Trophoblast cell (in vitro differentiated cells and primary cell): ENCODE measurements at regions not wholly inside any gene's neighbourhood (a gene's known extent, or its start where the extent isn't known, plus 50 kb on each side); places are given as distances from the start of the nearest gene placed in this dataset.

ENCODE experiments used
- DNase-seq, 2 donors: peaks; one replicate each; pipeline ENCODE4 v3.0.0-alpha.2; 2016
- H2AFZ ChIP-seq: 2 replicates; pipeline ENCODE4 v1.6.1; 2013; ENCODE audit warnings: low read length, moderate library complexity, mild to moderate bottlenecking; ENCODE audit not compliant: insufficient read depth, poor library complexity
- H2AK5ac ChIP-seq: 2 replicates; pipeline ENCODE4 v1.6.1; 2013; ENCODE audit warnings: mild to moderate bottlenecking, low read length
- H2BK120ac ChIP-seq: 2 replicates; pipeline ENCODE4 v1.6.1; 2013; ENCODE audit warnings: low read length, mild to moderate bottlenecking, moderate library complexity; ENCODE audit not compliant: insufficient read depth, poor library complexity
- H2BK12ac ChIP-seq: 2 replicates; pipeline ENCODE4 v1.6.1; 2013; ENCODE audit warnings: mild to moderate bottlenecking, low read length, moderate library complexity
- H2BK5ac ChIP-seq: 2 replicates; pipeline ENCODE4 v1.6.1; 2013; ENCODE audit warnings: low read length, low read depth, moderate library complexity, mild to moderate bottlenecking; ENCODE audit not compliant: poor library complexity
- H3K14ac ChIP-seq: 2 replicates; pipeline ENCODE4 v1.6.1; 2013; ENCODE audit warnings: mild to moderate bottlenecking, low read length
- H3K18ac ChIP-seq: 2 replicates; pipeline ENCODE4 v1.6.1; 2013; ENCODE audit warnings: mild to moderate bottlenecking, low read length
- H3K23ac ChIP-seq: 2 replicates; pipeline ENCODE4 v1.6.1; 2013; ENCODE audit warnings: low read length
- H3K27ac ChIP-seq: 2 replicates; pipeline ENCODE4 v1.5.1; 2013; ENCODE audit warnings: low read depth, mild to moderate bottlenecking, inconsistent platforms, low read length, moderate library complexity
- H3K27me3 ChIP-seq: 2 replicates; pipeline ENCODE4 v1.6.1; 2013; ENCODE audit warnings: inconsistent platforms, mild to moderate bottlenecking, low read length, moderate library complexity; ENCODE audit not compliant: insufficient read depth
- H3K36me3 ChIP-seq, 2 experiments: 1 replicate in 1 of 2; 2 replicates in 1 of 2; pipeline ENCODE4 v1.6.1; 2013; ENCODE audit warnings: low read length in 2 of 2, mild to moderate bottlenecking in 2 of 2, moderate library complexity in 1 of 2; ENCODE audit not compliant: insufficient read depth in 2 of 2, control insufficient read depth in 1 of 2
- H3K4ac ChIP-seq: 2 replicates; pipeline ENCODE4 v1.6.1; 2013; ENCODE audit warnings: low read depth, mild to moderate bottlenecking, low read length, moderate library complexity
- H3K4me1 ChIP-seq, 2 experiments: 1 replicate in 1 of 2; 2 replicates in 1 of 2; pipeline ENCODE4 v1.6.1; 2013; ENCODE audit warnings: low read length in 2 of 2, mild to moderate bottlenecking in 2 of 2, moderate library complexity in 1 of 2; ENCODE audit not compliant: insufficient read depth in 2 of 2, control insufficient read depth in 1 of 2
- H3K4me2 ChIP-seq: 2 replicates; pipeline ENCODE4 v1.6.1; 2013; ENCODE audit warnings: inconsistent platforms, mild to moderate bottlenecking, low read length, moderate library complexity
- H3K4me3 ChIP-seq: 2 replicates; pipeline ENCODE4 v1.5.1; 2013; ENCODE audit warnings: mild to moderate bottlenecking, low read depth, low read length, inconsistent platforms
- H3K79me1 ChIP-seq: one replicate; pipeline ENCODE4 v1.6.1; 2013; ENCODE audit warnings: low read length
- H3K79me2 ChIP-seq: 2 replicates; pipeline ENCODE4 v1.6.1; 2013; ENCODE audit warnings: low read length, mild to moderate bottlenecking; ENCODE audit not compliant: control insufficient read depth, insufficient read depth, poor library complexity
- H3K9ac ChIP-seq: 2 replicates; pipeline ENCODE4 v1.6.1; 2013; ENCODE audit warnings: mild to moderate bottlenecking, low read length
- H3K9me3 ChIP-seq: 2 replicates; pipeline ENCODE4 v1.6.1; 2013; ENCODE audit warnings: low read depth, mild to moderate bottlenecking, control low read depth, inconsistent platforms, low read length; ENCODE audit not compliant: insufficient read depth
- H4K12ac ChIP-seq: 2 replicates; pipeline ENCODE4 v1.6.1; 2013; ENCODE audit warnings: low read depth, mild to moderate bottlenecking, low read length, moderate library complexity
- H4K8ac ChIP-seq: 2 replicates; pipeline ENCODE4 v1.6.1; 2013; ENCODE audit warnings: low read depth, mild to moderate bottlenecking, low read length, moderate library complexity
- H4K91ac ChIP-seq: one replicate; pipeline ENCODE4 v1.6.1; 2013; ENCODE audit warnings: low read depth, mild to moderate bottlenecking, low read length, moderate library complexity
- WGBS: extraction: QIAGEN DNeasy Blood & Tissue Kit; methylation state at CpG from one replicate; pipeline ENCODE4 v1.1.7; 2013; ENCODE audit warnings: missing lambda C conversion rate; ENCODE audit not compliant: insufficient read length, insufficient coverage; ENCODE audit errors: extremely low coverage; 5-methylcytosine and 5-hydroxymethylcytosine counted together

- H3K36me3 ChIP-seq, result no peaks in the 10 kb centered on the region
- no peak overlapping the region for H2BK5ac ChIP-seq
- H4K8ac ChIP-seq, result no peak overlapping the region
- H3K27me3 ChIP-seq, result no peaks in the 10 kb centered on the region
- H3K23ac ChIP-seq, result no peak overlapping the region
- no peak overlapping the region for H3K4ac ChIP-seq
- H4K91ac ChIP-seq, result no peak overlapping the region
- H2BK120ac ChIP-seq, result no peak overlapping the region
- no peak overlapping the region for H2AFZ ChIP-seq
- no peak overlapping the region for H2AK5ac ChIP-seq
- H3K4me2 ChIP-seq, result no peak overlapping the region
- no peak overlapping the region for H3K9ac ChIP-seq
- H3K27ac ChIP-seq, result no peak overlapping the region
- no peak for DNase-seq
- no CpG with 5 or more reads among the region's 6 CpGs for WGBS
- H3K79me2 ChIP-seq, result no peaks in the 10 kb centered on the region
- no peaks in the 10 kb centered on the region for H3K4me1 ChIP-seq
- H3K9me3 ChIP-seq, result no peaks in the 10 kb centered on the region
- no peaks in the 10 kb centered on the region for H3K79me1 ChIP-seq
- H3K4me3 ChIP-seq, result no peak overlapping the region
- H4K12ac ChIP-seq, result no peak overlapping the region
- no peak overlapping the region for H2BK12ac ChIP-seq
- no peak overlapping the region for H3K14ac ChIP-seq
- H3K18ac ChIP-seq, result no peak overlapping the region
Observed at GRCh38 chr2:19426941-19427340, 68.5 kb upstream of the OSR1 start.

GRCh38 chr2:19426144-19426543, 67.7 kb upstream of the OSR1 start:
- no peak overlapping the region for H4K8ac ChIP-seq
- H3K4me2 ChIP-seq, result no peak overlapping the region
- no peak overlapping the region for H3K14ac ChIP-seq
- H3K9ac ChIP-seq, result no peak overlapping the region
- no CpG with 5 or more reads among the region's 5 CpGs for WGBS
- no peaks in the 10 kb centered on the region for H3K79me2 ChIP-seq
- no peak overlapping the region for H2AK5ac ChIP-seq
- no peaks in the 10 kb centered on the region for H3K79me1 ChIP-seq
- no peak overlapping the region for H2BK120ac ChIP-seq
- no peak overlapping the region for H3K23ac ChIP-seq
- DNase-seq, result no peak
- H3K18ac ChIP-seq, result no peak overlapping the region
- H3K27ac ChIP-seq, result no peak overlapping the region
- no peaks in the 10 kb centered on the region for H3K9me3 ChIP-seq
- H3K4me1 ChIP-seq, result no peaks in the 10 kb centered on the region
- H2BK12ac ChIP-seq, result no peak overlapping the region
- no peak overlapping the region for H4K91ac ChIP-seq
- no peak overlapping the region for H3K4me3 ChIP-seq
- no peaks in the 10 kb centered on the region for H3K27me3 ChIP-seq
- no peaks in the 10 kb centered on the region for H3K36me3 ChIP-seq
- H4K12ac ChIP-seq, result no peak overlapping the region
- no peak overlapping the region for H3K4ac ChIP-seq
- H2AFZ ChIP-seq, result no peak overlapping the region
- H2BK5ac ChIP-seq, result no peak overlapping the region

GRCh38 chr2:19425419-19425818, 67.0 kb upstream of the OSR1 start:
- H3K4me2 ChIP-seq, result no peak overlapping the region
- no peak overlapping the region for H3K9ac ChIP-seq
- H4K12ac ChIP-seq, result no peak overlapping the region
- H3K27me3 ChIP-seq, result no peaks in the 10 kb centered on the region
- no peaks in the 10 kb centered on the region for H3K36me3 ChIP-seq
- H2AK5ac ChIP-seq, result no peak overlapping the region
- no peak overlapping the region for H3K23ac ChIP-seq
- H3K9me3 ChIP-seq, result no peaks in the 10 kb centered on the region
- H3K14ac ChIP-seq, result no peak overlapping the region
- no peaks in the 10 kb centered on the region for H3K79me2 ChIP-seq
- H4K8ac ChIP-seq, result no peak overlapping the region
- no peak overlapping the region for H2AFZ ChIP-seq
- H3K4me1 ChIP-seq, result no peaks in the 10 kb centered on the region
- H3K27ac ChIP-seq, result no peak overlapping the region
- no peak overlapping the region for H2BK5ac ChIP-seq
- H3K4ac ChIP-seq, result no peak overlapping the region
- no peaks in the 10 kb centered on the region for H3K79me1 ChIP-seq
- WGBS, result no CpG with 5 or more reads among the region's 2 CpGs
- no peak overlapping the region for H3K18ac ChIP-seq
- no peak for DNase-seq
- H2BK120ac ChIP-seq, result no peak overlapping the region
- no peak overlapping the region for H3K4me3 ChIP-seq
- H4K91ac ChIP-seq, result no peak overlapping the region
- no peak overlapping the region for H2BK12ac ChIP-seq

GRCh38 chr2:19419211-19419880, 60.9 kb upstream of the OSR1 start:
- Histone ChIP-seq H3K9ac (no peak overlapping the region), H2AFZ (no peak overlapping the region), H3K9me3 (no peaks in the 10 kb centered on the region), H3K4me3 (no peak overlapping the region), H3K27me3 (no peaks in the 10 kb centered on the region), H3K4ac (no peak overlapping the region), H3K14ac (no peak overlapping the region), H2AK5ac (no peak overlapping the region), H3K79me2 (no peaks in the 10 kb centered on the region), H3K27ac (no peak overlapping the region), H3K4me1 (no peaks in the 10 kb centered on the region), H3K23ac (no peak overlapping the region), H3K4me2 (no peak overlapping the region), H2BK12ac (no peak overlapping the region), H3K79me1 (no peaks in the 10 kb centered on the region), H3K36me3 (no peaks in the 10 kb centered on the region), H2BK5ac (no peak overlapping the region), H3K18ac (no peak overlapping the region), H2BK120ac (no peak overlapping the region), H4K12ac (no peak overlapping the region), H4K8ac (no peak overlapping the region), H4K91ac (no peak overlapping the region)
- DNase-seq, result no peak
- no CpG with 5 or more reads among the region's 3 CpGs for WGBS
